ENCODE measurements at regions not wholly inside any gene's neighbourhood (a gene's known extent, or its start where the extent isn't known, plus 50 kb on each side); places are given as distances from the start of the nearest gene placed in this dataset.

- Mint-ChIP-seq H3K4me3 (no peak overlapping the region), H3K36me3 (peaks cover 10% of the 10 kb centered on the region), H3K4me1 (peaks cover 14% of the 10 kb centered on the region), H3K27me3 (ENCODE audit: low read depth) (peaks cover 3% of the 10 kb centered on the region; the same call in 1 of the 2 replicates), H3K27ac (no peak overlapping the region), H3K9me3 (peaks cover 13% of the 10 kb centered on the region)
- ChIA-PET POLR2A (no interaction called here), CTCF (no interaction called here)
- ATAC-seq (no peak), DNase-seq (ENCODE audit: low spot score) (no peak)
- TF ChIP-seq ZNF423 (CRISPR knock-in tag; IDR thresholded peaks at IDR 0.05) (no peak), TCF7 (CRISPR knock-in tag; IDR thresholded peaks at IDR 0.05; ENCODE audit: low read depth) (no peak), KAT7 (CRISPR knock-in tag; IDR thresholded peaks at IDR 0.05; ENCODE audit: borderline replicate concordance) (no peak), EMX1 (CRISPR knock-in tag; IDR thresholded peaks at IDR 0.05) (no peak), FOXP4 (CRISPR knock-in tag; IDR thresholded peaks at IDR 0.05) (no peak), ZNF416 (CRISPR knock-in tag; IDR thresholded peaks at IDR 0.05) (no peak), GTF2I (CRISPR knock-in tag; conservative IDR thresholded peaks at IDR 0.05) (no peak), CREM (CRISPR knock-in tag; IDR thresholded peaks at IDR 0.05) (no peak), ELF4 (CRISPR knock-in tag; IDR thresholded peaks at IDR 0.05; ENCODE audit: low read depth) (no peak), ZNF138 (CRISPR knock-in tag; conservative IDR thresholded peaks at IDR 0.05) (no peak), MXD4 (CRISPR knock-in tag; IDR thresholded peaks at IDR 0.05; ENCODE audit: borderline replicate concordance) (no peak), USF2 (CRISPR knock-in tag; IDR thresholded peaks at IDR 0.05) (no peak)
- TF ChIP-seq, protein P1, sequence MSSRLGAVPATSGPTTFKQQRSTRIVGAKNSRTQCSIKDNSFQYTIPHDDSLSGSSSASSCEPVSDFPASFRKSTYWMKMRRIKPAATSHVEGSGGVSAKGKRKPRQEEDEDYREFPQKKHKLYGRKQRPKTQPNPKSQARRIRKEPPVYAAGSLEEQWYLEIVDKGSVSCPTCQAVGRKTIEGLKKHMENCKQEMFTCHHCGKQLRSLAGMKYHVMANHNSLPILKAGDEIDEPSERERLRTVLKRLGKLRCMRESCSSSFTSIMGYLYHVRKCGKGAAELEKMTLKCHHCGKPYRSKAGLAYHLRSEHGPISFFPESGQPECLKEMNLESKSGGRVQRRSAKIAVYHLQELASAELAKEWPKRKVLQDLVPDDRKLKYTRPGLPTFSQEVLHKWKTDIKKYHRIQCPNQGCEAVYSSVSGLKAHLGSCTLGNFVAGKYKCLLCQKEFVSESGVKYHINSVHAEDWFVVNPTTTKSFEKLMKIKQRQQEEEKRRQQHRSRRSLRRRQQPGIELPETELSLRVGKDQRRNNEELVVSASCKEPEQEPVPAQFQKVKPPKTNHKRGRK (CRISPR knock-in tag; IDR thresholded peaks at IDR 0.05; ENCODE audit: borderline replicate concordance), result no peak
- TF ChIP-seq, protein P2, sequence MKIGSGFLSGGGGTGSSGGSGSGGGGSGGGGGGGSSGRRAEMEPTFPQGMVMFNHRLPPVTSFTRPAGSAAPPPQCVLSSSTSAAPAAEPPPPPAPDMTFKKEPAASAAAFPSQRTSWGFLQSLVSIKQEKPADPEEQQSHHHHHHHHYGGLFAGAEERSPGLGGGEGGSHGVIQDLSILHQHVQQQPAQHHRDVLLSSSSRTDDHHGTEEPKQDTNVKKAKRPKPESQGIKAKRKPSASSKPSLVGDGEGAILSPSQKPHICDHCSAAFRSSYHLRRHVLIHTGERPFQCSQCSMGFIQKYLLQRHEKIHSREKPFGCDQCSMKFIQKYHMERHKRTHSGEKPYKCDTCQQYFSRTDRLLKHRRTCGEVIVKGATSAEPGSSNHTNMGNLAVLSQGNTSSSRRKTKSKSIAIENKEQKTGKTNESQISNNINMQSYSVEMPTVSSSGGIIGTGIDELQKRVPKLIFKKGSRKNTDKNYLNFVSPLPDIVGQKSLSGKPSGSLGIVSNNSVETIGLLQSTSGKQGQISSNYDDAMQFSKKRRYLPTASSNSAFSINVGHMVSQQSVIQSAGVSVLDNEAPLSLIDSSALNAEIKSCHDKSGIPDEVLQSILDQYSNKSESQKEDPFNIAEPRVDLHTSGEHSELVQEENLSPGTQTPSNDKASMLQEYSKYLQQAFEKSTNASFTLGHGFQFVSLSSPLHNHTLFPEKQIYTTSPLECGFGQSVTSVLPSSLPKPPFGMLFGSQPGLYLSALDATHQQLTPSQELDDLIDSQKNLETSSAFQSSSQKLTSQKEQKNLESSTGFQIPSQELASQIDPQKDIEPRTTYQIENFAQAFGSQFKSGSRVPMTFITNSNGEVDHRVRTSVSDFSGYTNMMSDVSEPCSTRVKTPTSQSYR (CRISPR knock-in tag; IDR thresholded peaks at IDR 0.05), result no peak
Observed at GRCh38 chr2:35986871-35987270, 368.7 kb upstream of the CRIM1 start.

GRCh38 chr2:35978218-35978617, 377.4 kb upstream of the CRIM1 start:
- CTCF ChIA-PET, result no interaction called here
- H3K4me1 Mint-ChIP-seq, result peaks cover 3% of the 10 kb centered on the region; the same call in 1 of the 2 replicates
- ATAC-seq, result no peak
- no peak for TF ChIP-seq ATF2 (CRISPR knock-in tag; IDR thresholded peaks at IDR 0.05; ENCODE audit: borderline replicate concordance, low read depth)
- TF ChIP-seq, protein P3, sequence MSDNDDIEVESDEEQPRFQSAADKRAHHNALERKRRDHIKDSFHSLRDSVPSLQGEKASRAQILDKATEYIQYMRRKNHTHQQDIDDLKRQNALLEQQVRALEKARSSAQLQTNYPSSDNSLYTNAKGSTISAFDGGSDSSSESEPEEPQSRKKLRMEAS (CRISPR knock-in tag; IDR thresholded peaks at IDR 0.05), result no peak
- TF ChIP-seq, protein P4, sequence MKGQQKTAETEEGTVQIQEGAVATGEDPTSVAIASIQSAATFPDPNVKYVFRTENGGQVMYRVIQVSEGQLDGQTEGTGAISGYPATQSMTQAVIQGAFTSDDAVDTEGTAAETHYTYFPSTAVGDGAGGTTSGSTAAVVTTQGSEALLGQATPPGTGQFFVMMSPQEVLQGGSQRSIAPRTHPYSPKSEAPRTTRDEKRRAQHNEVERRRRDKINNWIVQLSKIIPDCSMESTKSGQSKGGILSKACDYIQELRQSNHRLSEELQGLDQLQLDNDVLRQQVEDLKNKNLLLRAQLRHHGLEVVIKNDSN (CRISPR knock-in tag; IDR thresholded peaks at IDR 0.05), result no peak
- TF ChIP-seq SOX15 (CRISPR knock-in tag; IDR thresholded peaks at IDR 0.05), result no peak
- no peak for TF ChIP-seq TEAD1 (CRISPR knock-in tag; IDR thresholded peaks at IDR 0.05)
- no peak for TF ChIP-seq ZNF121 (CRISPR knock-in tag; IDR thresholded peaks at IDR 0.05)
- no peak for TF ChIP-seq JAZF1 (CRISPR knock-in tag; IDR thresholded peaks at IDR 0.05)
- TF ChIP-seq TP53 (CRISPR knock-in tag; IDR thresholded peaks at IDR 0.05), result no peak
- no peak for TF ChIP-seq PRDM15 (CRISPR knock-in tag; IDR thresholded peaks at IDR 0.05)
- no peak for TF ChIP-seq FOXK1 (CRISPR knock-in tag; IDR thresholded peaks at IDR 0.05)

More at GRCh38 chr2:35978218-35978617, 377.4 kb upstream of the CRIM1 start:
- H3K9me3 Mint-ChIP-seq, result no peaks in the 10 kb centered on the region
- H3K36me3 Mint-ChIP-seq, result no peaks in the 10 kb centered on the region
- H3K27ac Mint-ChIP-seq, result no peak overlapping the region
- no peak for DNase-seq (ENCODE audit: low spot score)
- H3K4me3 Mint-ChIP-seq, result no peak overlapping the region
- POLR2A ChIA-PET, result no interaction called here
- H3K27me3 Mint-ChIP-seq (ENCODE audit: low read depth), result 0 out of 2 replicates have a peak, but pooled peaks cover 3% of the 10 kb centered on the region

Measured in WTC11 (cell line).